Nephron progenitor cell (in vitro differentiated cells): ENCODE measurements at regions not wholly inside any gene's neighbourhood (a gene's known extent, or its start where the extent isn't known, plus 50 kb on each side); places are given as distances from the start of the nearest gene placed in this dataset.

ENCODE experiments used
- DNase-seq: peaks from one replicate; pipeline ENCODE4 v3.0.0; 2021
- H3K27ac Mint-ChIP-seq: 2 replicates; pipeline ENCODE4 v1.8.0; 2021; ENCODE audit warnings: mild to moderate bottlenecking, moderate library complexity, mixed read lengths
- H3K27me3 Mint-ChIP-seq: 2 replicates; pipeline ENCODE4 v1.8.0; 2021; ENCODE audit warnings: mild to moderate bottlenecking, low read depth, mixed read lengths; ENCODE audit not compliant: poor library complexity
- H3K36me3 Mint-ChIP-seq: 2 replicates; pipeline ENCODE4 v1.8.0; 2021; ENCODE audit warnings: low read depth, mixed read lengths
- H3K4me1 Mint-ChIP-seq: 2 replicates; pipeline ENCODE4 v1.8.0; 2021; ENCODE audit warnings: mixed read lengths
- H3K4me3 Mint-ChIP-seq: 2 replicates; pipeline ENCODE4 v1.8.0; 2021; ENCODE audit warnings: mild to moderate bottlenecking, moderate library complexity, mixed read lengths
- H3K9me3 Mint-ChIP-seq: 2 replicates; pipeline ENCODE4 v1.8.0; 2021; ENCODE audit warnings: mild to moderate bottlenecking, moderate library complexity, mixed read lengths
- CTCF ChIP-seq: fragments of 200-600 bp; sonication (generic); IDR thresholded peaks from 2 replicates; pipeline ENCODE4 v1.5.0; 2021; ENCODE audit warnings: antibody characterized with exemption

- no peak for DNase-seq
- Mint-ChIP-seq H3K4me3 (no peak overlapping the region), H3K27ac (no peak overlapping the region), H3K9me3 (no peaks in the 10 kb centered on the region), H3K36me3 (no peaks in the 10 kb centered on the region), H3K27me3 (no peaks in the 10 kb centered on the region), H3K4me1 (no peaks in the 10 kb centered on the region)
- no peak for TF ChIP-seq CTCF
Measured at GRCh38 chr3:18683900-18684299, 258.8 kb upstream of the SATB1 start.

- Mint-ChIP-seq H3K9me3 (no peaks in the 10 kb centered on the region), H3K27me3 (no peaks in the 10 kb centered on the region), H3K36me3 (no peaks in the 10 kb centered on the region), H3K27ac (no peak overlapping the region), H3K4me3 (no peak overlapping the region), H3K4me1 (no peaks in the 10 kb centered on the region)
- no peak for DNase-seq
- TF ChIP-seq CTCF: no peak
Measured at GRCh38 chr3:18681818-18682345, 256.7 kb upstream of the SATB1 start.

GRCh38 chr3:18680758-18681157 is 255.6 kb upstream of the SATB1 start:
- Mint-ChIP-seq H3K27me3 (no peaks in the 10 kb centered on the region), H3K27ac (no peak overlapping the region), H3K4me3 (no peak overlapping the region), H3K9me3 (no peaks in the 10 kb centered on the region), H3K36me3 (no peaks in the 10 kb centered on the region), H3K4me1 (no peaks in the 10 kb centered on the region)
- TF ChIP-seq CTCF: no peak
- DNase-seq: no peak

GRCh38 chr3:18679238-18679637 is 254.1 kb upstream of the SATB1 start:
- Mint-ChIP-seq H3K4me1 (no peaks in the 10 kb centered on the region), H3K4me3 (no peak overlapping the region), H3K27me3 (no peaks in the 10 kb centered on the region), H3K27ac (no peak overlapping the region), H3K9me3 (no peaks in the 10 kb centered on the region), H3K36me3 (no peaks in the 10 kb centered on the region)
- DNase-seq: no peak
- no peak for TF ChIP-seq CTCF

- TF ChIP-seq CTCF: no peak
Measured at GRCh38 chr3:18675197-18675596, 250.1 kb upstream of the SATB1 start.

GRCh38 chr3:18672561-18672960 is 247.4 kb upstream of the SATB1 start:
- H3K27ac Mint-ChIP-seq: no peak overlapping the region
- H3K4me3 Mint-ChIP-seq: no peak overlapping the region
- no peak for DNase-seq
- no peaks in the 10 kb centered on the region for H3K4me1 Mint-ChIP-seq
- TF ChIP-seq CTCF: no peak
- H3K27me3 Mint-ChIP-seq: no peaks in the 10 kb centered on the region
- H3K36me3 Mint-ChIP-seq: no peaks in the 10 kb centered on the region
- H3K9me3 Mint-ChIP-seq: no peaks in the 10 kb centered on the region

More at GRCh38 chr3:18675197-18675596, 250.1 kb upstream of the SATB1 start:
- H3K36me3 Mint-ChIP-seq: no peaks in the 10 kb centered on the region
- H3K9me3 Mint-ChIP-seq: no peaks in the 10 kb centered on the region
- no peak for DNase-seq
- no peak overlapping the region for H3K4me3 Mint-ChIP-seq
- H3K4me1 Mint-ChIP-seq: no peaks in the 10 kb centered on the region
- no peaks in the 10 kb centered on the region for H3K27me3 Mint-ChIP-seq
- H3K27ac Mint-ChIP-seq: no peak overlapping the region
